ENCODE measurements at regions not wholly inside any gene's neighbourhood (a gene's known extent, or its start where the extent isn't known, plus 50 kb on each side); places are given as distances from the start of the nearest gene placed in this dataset.

GRCh38 chr19:57063070-57063469 lies 56.7 kb upstream of the USP29 start:
- no peak for TF ChIP-seq CTCF (IDR thresholded peaks at IDR 0.05)
- TF ChIP-seq POLR2A (IDR thresholded peaks at IDR 0.05), result no peak
- TF ChIP-seq EP300 (IDR thresholded peaks at IDR 0.05), result no peak

Measured in tibial nerve (tissue), 4 donors.